OCI-LY3 (cell line): ENCODE measurements at regions not wholly inside any gene's neighbourhood (a gene's known extent, or its start where the extent isn't known, plus 50 kb on each side); places are given as distances from the start of the nearest gene placed in this dataset.

Experiments
- H2AFZ ChIP-seq: fragments of 200-600, 300-600 bp; shearing (Covaris generic); 2 replicates; pipeline ENCODE4 v1.6.0; 2014; ENCODE audit warnings: antibody characterized with exemption, low read depth, low read length
- H3K27ac ChIP-seq: fragments of 200-600, 300-600 bp; sonication (generic); 2 replicates; pipeline ENCODE4 v1.5.1; 2014; ENCODE audit warnings: mild to moderate bottlenecking, low read length, moderate library complexity, mixed read lengths
- H3K27me3 ChIP-seq: fragments of 200-600, 300-600 bp; sonication (generic); 2 replicates; pipeline ENCODE4 v1.6.1; 2014; ENCODE audit warnings: low read depth, low read length, mixed read lengths
- H3K36me3 ChIP-seq: fragments of 200-600, 300-600 bp; sonication (generic); replicated peaks from 2 replicates; pipeline ENCODE3; 2014; ENCODE audit warnings: low read depth, low read length, mixed read lengths
- H3K4me1 ChIP-seq: fragments of 300-600, 200-600 bp; sonication (generic); 2 replicates; pipeline ENCODE4 v1.6.1; 2014; ENCODE audit warnings: low read length, mixed read lengths
- H3K4me2 ChIP-seq: fragments of 200-600, 300-600 bp; sonication (generic); 2 replicates; pipeline ENCODE4 v1.6.1; 2014; ENCODE audit warnings: low read length, mixed read lengths
- H3K4me3 ChIP-seq: fragments of 300-600, 200-600 bp; sonication (generic); 2 replicates; pipeline ENCODE4 v1.5.1; 2014; ENCODE audit warnings: antibody characterized with exemption, mild to moderate bottlenecking, low read length, moderate library complexity
- H3K79me2 ChIP-seq: fragments of 300-600, 200-600 bp; shearing (Covaris generic); 2 replicates; pipeline ENCODE4 v1.6.1; 2014; ENCODE audit warnings: mild to moderate bottlenecking, low read length, mixed read lengths
- H3K9ac ChIP-seq: fragments of 300-600, 200-600 bp; shearing (Covaris generic); 2 replicates; pipeline ENCODE4 v1.6.0; 2014; ENCODE audit warnings: mild to moderate bottlenecking, low read length, moderate library complexity
- H3K9me3 ChIP-seq: fragments of 200-600, 300-600 bp; shearing (Covaris generic); 2 replicates; pipeline ENCODE4 v1.6.1; 2014; ENCODE audit warnings: low read length, mixed read lengths; ENCODE audit not compliant: insufficient read depth
- H4K20me1 ChIP-seq: fragments of 200-600, 300-600 bp; sonication (generic); 2 replicates; pipeline ENCODE4 v1.6.1; 2016; ENCODE audit warnings: low read length, mixed read lengths; ENCODE audit not compliant: insufficient read depth
- CTCF ChIP-seq: fragments of 200-600, 300-600 bp; sonication (generic); IDR thresholded peaks from 2 replicates; pipeline ENCODE4 v1.5.1; 2014; ENCODE audit warnings: antibody characterized with exemption, low read length, low read depth
- EZH2phosphoT487 ChIP-seq: fragments of 200-600 bp; shearing (Covaris generic); IDR thresholded peaks from 2 replicates; pipeline ENCODE4 v1.6.1; 2018; ENCODE audit warnings: antibody characterized with exemption, mixed run types, low read depth

- no peak overlapping the region for H3K9ac ChIP-seq
- TF ChIP-seq CTCF (no peak), EZH2phosphoT487 (no peak)
- H3K4me3 ChIP-seq = no peak overlapping the region
- no peaks in the 10 kb centered on the region for H3K9me3 ChIP-seq
- no peak overlapping the region for H3K4me2 ChIP-seq
- H2AFZ ChIP-seq = no peak overlapping the region
- H3K36me3 ChIP-seq = no peaks in the 10 kb centered on the region
- no peak overlapping the region for H3K27ac ChIP-seq
- no peaks in the 10 kb centered on the region for H3K79me2 ChIP-seq
- peaks cover 25% of the 10 kb centered on the region for H3K4me1 ChIP-seq
- H4K20me1 ChIP-seq = no peaks in the 10 kb centered on the region
- H3K27me3 ChIP-seq = peaks cover 8% of the 10 kb centered on the region; the same call in 1 of the 2 replicates
These were observed 279.9 kb downstream of the FOXO1 start for GRCh38 chr13:40386586-40386985.

DNA sequence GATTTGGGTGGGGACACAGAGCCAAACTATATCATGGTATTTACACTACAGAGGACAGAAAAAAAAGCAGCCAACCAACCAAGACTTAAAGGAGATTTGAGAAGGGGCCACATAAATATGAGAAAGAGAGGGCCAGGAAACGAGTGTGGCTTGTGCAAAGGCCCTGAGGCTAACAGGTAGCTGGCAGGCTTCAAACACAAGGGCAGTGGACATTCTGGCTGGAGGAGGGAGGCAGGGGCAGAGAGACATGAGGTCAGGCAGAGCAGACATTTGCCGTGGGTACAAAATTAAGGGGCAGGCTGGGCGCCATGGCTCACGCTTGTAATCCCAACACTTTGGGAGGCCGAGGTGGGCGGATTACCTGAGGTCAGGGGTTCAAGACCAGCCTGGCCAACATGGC lies 278.7 kb downstream of the FOXO1 start:
- H3K4me3 ChIP-seq = no peak overlapping the region
- peaks cover 8% of the 10 kb centered on the region; the same call in 1 of the 2 replicates for H3K27me3 ChIP-seq
- H2AFZ ChIP-seq = no peak overlapping the region
- no peaks in the 10 kb centered on the region for H3K79me2 ChIP-seq
- TF ChIP-seq EZH2phosphoT487 (no peak), CTCF (no peak)
- no peak overlapping the region for H3K4me2 ChIP-seq
- no peak overlapping the region for H3K9ac ChIP-seq
- peaks cover 25% of the 10 kb centered on the region for H3K4me1 ChIP-seq
- H4K20me1 ChIP-seq = no peaks in the 10 kb centered on the region
- H3K36me3 ChIP-seq = no peaks in the 10 kb centered on the region
- H3K27ac ChIP-seq = no peak overlapping the region
- no peaks in the 10 kb centered on the region for H3K9me3 ChIP-seq

DNA sequence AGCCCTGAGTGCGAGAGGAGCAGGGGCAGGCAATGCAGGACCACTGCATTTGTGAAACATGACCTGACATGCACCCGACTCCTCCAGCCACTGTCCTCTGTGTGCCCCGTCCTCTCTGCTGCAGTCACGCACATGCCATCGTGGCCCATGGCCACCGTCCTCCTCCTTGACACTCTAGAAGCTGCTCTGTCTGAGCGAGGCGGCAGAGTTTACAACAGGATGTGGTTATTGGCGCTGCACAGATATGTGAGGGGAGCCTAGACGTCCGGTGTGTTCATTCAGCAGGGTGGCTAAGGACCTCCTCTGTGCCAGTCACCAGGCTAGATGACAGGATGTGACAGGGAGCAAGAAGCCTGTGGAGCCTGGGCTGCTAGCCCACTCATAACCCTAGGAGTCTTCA lies 277.8 kb downstream of the FOXO1 start:
- Histone ChIP-seq H3K27ac (no peak overlapping the region), H3K27me3 (peaks cover 8% of the 10 kb centered on the region; the same call in 1 of the 2 replicates), H3K79me2 (no peaks in the 10 kb centered on the region), H3K36me3 (no peaks in the 10 kb centered on the region), H3K9ac (peak overlapping the region; percentile 33), H4K20me1 (no peaks in the 10 kb centered on the region), H3K4me2 (peak overlapping the region; percentile 96), H2AFZ (peak overlapping the region; percentile 94), H3K4me1 (peaks cover 20% of the 10 kb centered on the region), H3K9me3 (no peaks in the 10 kb centered on the region), H3K4me3 (peak overlapping the region; percentile 68)
- TF ChIP-seq EZH2phosphoT487 = no peak
- TF ChIP-seq CTCF = no peak

DNA sequence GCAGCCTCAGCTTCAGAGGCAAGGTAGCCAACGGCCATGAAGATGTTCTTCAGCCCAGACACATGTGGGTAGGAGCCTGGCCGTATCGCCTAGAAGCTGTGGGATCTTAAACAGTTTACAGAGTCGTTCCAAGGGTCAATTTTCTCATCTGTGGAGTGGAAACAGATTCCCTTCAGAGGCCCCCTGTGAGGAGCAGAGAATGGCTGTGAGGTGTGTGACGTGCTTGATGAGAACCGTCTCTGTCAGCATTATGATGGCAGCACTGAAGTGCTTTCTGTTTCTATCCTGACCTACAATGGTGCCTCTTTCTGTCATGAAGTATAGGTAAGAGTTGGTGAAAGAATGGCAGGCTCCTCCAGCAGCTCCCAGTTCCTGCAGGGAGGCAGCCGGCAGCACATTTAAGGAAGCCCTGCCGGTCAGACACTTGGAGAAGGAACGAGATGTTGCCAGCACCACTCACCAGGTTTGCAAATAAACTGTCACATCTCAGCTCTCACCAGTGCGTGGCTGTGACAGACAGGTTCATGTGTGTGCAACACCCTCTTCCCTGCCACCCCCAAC lies 277.3 kb downstream of the FOXO1 start:
- Histone ChIP-seq H3K27ac (no peak overlapping the region), H3K4me1 (peaks cover 15% of the 10 kb centered on the region), H2AFZ (peak overlapping the region; percentile 94), H3K36me3 (no peaks in the 10 kb centered on the region), H3K27me3 (peaks cover 8% of the 10 kb centered on the region; the same call in 1 of the 2 replicates), H3K9ac (peak overlapping the region; percentile 33), H4K20me1 (no peaks in the 10 kb centered on the region), H3K4me2 (peak overlapping the region; percentile 96), H3K4me3 (peak overlapping the region; percentile 68), H3K79me2 (no peaks in the 10 kb centered on the region), H3K9me3 (no peaks in the 10 kb centered on the region)
- TF ChIP-seq CTCF = no peak
- no peak for TF ChIP-seq EZH2phosphoT487
